ES-I3 (cell line): ENCODE measurements at regions not wholly inside any gene's neighbourhood (a gene's known extent, or its start where the extent isn't known, plus 50 kb on each side); places are given as distances from the start of the nearest gene placed in this dataset.
"Not testable (repeated sequence)": the region's sequence is repeated elsewhere in the genome, so short reads cannot be mapped to it uniquely, and the experiment has no call there.

Source experiments
- H3K36me3 ChIP-seq: 2 replicates; pipeline ENCODE4 v1.6.1; 2013; ENCODE audit warnings: mild to moderate bottlenecking, low read length, control low read depth, moderate library complexity; ENCODE audit not compliant: insufficient read depth
- H3K4me1 ChIP-seq: 2 replicates; pipeline ENCODE4 v1.6.1; 2013; ENCODE audit warnings: mild to moderate bottlenecking, control low read depth, low read length; ENCODE audit not compliant: insufficient read depth
- H3K9ac ChIP-seq: 2 replicates; pipeline ENCODE4 v1.6.1; 2013; ENCODE audit warnings: low read depth, mild to moderate bottlenecking, low read length, moderate library complexity
- H3K9me3 ChIP-seq: 2 replicates; pipeline ENCODE4 v1.6.1; 2013; ENCODE audit warnings: mild to moderate bottlenecking, low read length, moderate library complexity; ENCODE audit not compliant: control insufficient read depth, insufficient read depth

GRCh38 chr4:11106190-11106589, 322.5 kb downstream of the HS3ST1 start:
- Histone ChIP-seq H3K9me3 (no peaks in the 10 kb centered on the region), H3K4me1 (no peaks in the 10 kb centered on the region), H3K36me3 (no peaks in the 10 kb centered on the region), H3K9ac (no peak overlapping the region)

GRCh38 chr4:11105715-11106114, 323.0 kb downstream of the HS3ST1 start:
- no peaks in the 10 kb centered on the region for H3K4me1 ChIP-seq
- H3K9me3 ChIP-seq: no peaks in the 10 kb centered on the region
- no peaks in the 10 kb centered on the region for H3K36me3 ChIP-seq
- H3K9ac ChIP-seq: no peak overlapping the region

GRCh38 chr4:11098461-11098860, 330.2 kb downstream of the HS3ST1 start:
- no peak overlapping the region for H3K9ac ChIP-seq
- no peaks in the 10 kb centered on the region for H3K4me1 ChIP-seq
- H3K9me3 ChIP-seq: no peaks in the 10 kb centered on the region
- H3K36me3 ChIP-seq: no peaks in the 10 kb centered on the region

GRCh38 chr4:11097725-11098124, 331.0 kb downstream of the HS3ST1 start:
- Histone ChIP-seq H3K9me3 (no peaks in the 10 kb centered on the region), H3K36me3 (no peaks in the 10 kb centered on the region), H3K4me1 (no peaks in the 10 kb centered on the region)

GRCh38 chr4:11081006-11081405, 347.7 kb downstream of the HS3ST1 start:
- Histone ChIP-seq H3K9me3 (peaks cover 5% of the 10 kb centered on the region; the same call in 1 of the 2 replicates), H3K36me3 (no peaks in the 10 kb centered on the region; the same call in 1 of the 2 replicates), H3K4me1 (no peaks in the 10 kb centered on the region), H3K9ac (no peak overlapping the region)

More at GRCh38 chr4:11097725-11098124, 331.0 kb downstream of the HS3ST1 start:
- no peak overlapping the region for H3K9ac ChIP-seq

- H3K9me3 ChIP-seq: peaks cover 5% of the 10 kb centered on the region; the same call in 1 of the 2 replicates
- no peak overlapping the region for H3K9ac ChIP-seq
- no peaks in the 10 kb centered on the region; the same call in 1 of the 2 replicates for H3K36me3 ChIP-seq
- no peaks in the 10 kb centered on the region for H3K4me1 ChIP-seq
These were observed 349.5 kb downstream of the HS3ST1 start for GRCh38 chr4:11079171-11079570.

GRCh38 chr4:11074581-11075241, 354.0 kb downstream of the HS3ST1 start:
- no peaks in the 10 kb centered on the region for H3K36me3 ChIP-seq
- H3K9me3 ChIP-seq: no peaks in the 10 kb centered on the region
- peaks cover 20% of the 10 kb centered on the region for H3K4me1 ChIP-seq
- no peak overlapping the region for H3K9ac ChIP-seq

- H3K4me1 ChIP-seq: peaks cover 23% of the 10 kb centered on the region
- H3K9me3 ChIP-seq: no peaks in the 10 kb centered on the region
- no peaks in the 10 kb centered on the region for H3K36me3 ChIP-seq
- H3K9ac ChIP-seq: no peak overlapping the region
These were observed 355.1 kb downstream of the HS3ST1 start for GRCh38 chr4:11073621-11074051.

- no peak overlapping the region for H3K9ac ChIP-seq
- no peaks in the 10 kb centered on the region for H3K36me3 ChIP-seq
- H3K9me3 ChIP-seq: no peaks in the 10 kb centered on the region
- peaks cover 29% of the 10 kb centered on the region for H3K4me1 ChIP-seq
These were observed 355.7 kb downstream of the HS3ST1 start for GRCh38 chr4:11072999-11073398.

GRCh38 chr4:11072463-11072862, 356.2 kb downstream of the HS3ST1 start:
- Histone ChIP-seq H3K4me1 (peaks cover 29% of the 10 kb centered on the region), H3K9me3 (no peaks in the 10 kb centered on the region), H3K9ac (no peak overlapping the region), H3K36me3 (no peaks in the 10 kb centered on the region)

- Histone ChIP-seq H3K4me1 (peaks cover 29% of the 10 kb centered on the region), H3K36me3 (no peaks in the 10 kb centered on the region), H3K9me3 (no peaks in the 10 kb centered on the region), H3K9ac (no peak overlapping the region)
These were observed 357.9 kb downstream of the HS3ST1 start for GRCh38 chr4:11070813-11071212.

- H3K9ac ChIP-seq: no peak overlapping the region
- no peaks in the 10 kb centered on the region for H3K9me3 ChIP-seq
- H3K36me3 ChIP-seq: no peaks in the 10 kb centered on the region
- peaks cover 29% of the 10 kb centered on the region for H3K4me1 ChIP-seq
These were observed 359.0 kb downstream of the HS3ST1 start for GRCh38 chr4:11069581-11070211.

GRCh38 chr4:11069083-11069482, 359.6 kb downstream of the HS3ST1 start:
- Histone ChIP-seq H3K36me3 (no peaks in the 10 kb centered on the region), H3K9me3 (no peaks in the 10 kb centered on the region), H3K9ac (no peak overlapping the region), H3K4me1 (peaks cover 28% of the 10 kb centered on the region)

GRCh38 chr4:11066584-11066983, 362.1 kb downstream of the HS3ST1 start:
- peak overlapping the region; percentile 64 for H3K9ac ChIP-seq
- peaks cover 12% of the 10 kb centered on the region; the same call in 1 of the 2 replicates for H3K4me1 ChIP-seq
- H3K9me3 ChIP-seq: not testable (repeated sequence)

GRCh38 chr4:11060637-11061036, 368.1 kb downstream of the HS3ST1 start:
- not testable (repeated sequence) for H3K4me1 ChIP-seq, H3K9ac ChIP-seq, H3K9me3 ChIP-seq, H3K36me3 ChIP-seq

More at GRCh38 chr4:11066584-11066983, 362.1 kb downstream of the HS3ST1 start:
- not testable (repeated sequence) for H3K36me3 ChIP-seq
